Chondrocyte (in vitro differentiated cells): ENCODE measurements at regions not wholly inside any gene's neighbourhood (a gene's known extent, or its start where the extent isn't known, plus 50 kb on each side); places are given as distances from the start of the nearest gene placed in this dataset.

Experiments used
- DNase-seq: peaks from one replicate; pipeline ENCODE4 v3.0.0; 2021; ENCODE audit warnings: mixed read lengths, low spot score
- H3K27ac Mint-ChIP-seq: one replicate; pipeline ENCODE4 v1.8.0; 2021; ENCODE audit warnings: mild to moderate bottlenecking, moderate library complexity, mixed read lengths; ENCODE audit not compliant: unreplicated experiment
- H3K27me3 Mint-ChIP-seq: 2 replicates; pipeline ENCODE4 v1.8.0; 2021; ENCODE audit warnings: low read depth, mixed read lengths
- H3K36me3 Mint-ChIP-seq: 2 replicates; pipeline ENCODE4 v1.8.0; 2021; ENCODE audit warnings: low read depth, mixed read lengths
- H3K4me1 Mint-ChIP-seq: 2 replicates; pipeline ENCODE4 v1.8.0; 2021; ENCODE audit warnings: low read depth, mild to moderate bottlenecking, mixed read lengths
- H3K4me3 Mint-ChIP-seq: one replicate; pipeline ENCODE4 v1.8.0; 2021; ENCODE audit warnings: mild to moderate bottlenecking, moderate library complexity, mixed read lengths; ENCODE audit not compliant: unreplicated experiment
- H3K9me3 Mint-ChIP-seq: 2 replicates; pipeline ENCODE4 v1.8.0; 2021; ENCODE audit warnings: low read depth, mixed read lengths
- CTCF ChIP-seq: fragments of 200-600 bp; sonication (generic); IDR thresholded peaks from 2 replicates; pipeline ENCODE4 v1.5.0; 2021; ENCODE audit warnings: antibody characterized with exemption, mild to moderate bottlenecking, moderate library complexity

GRCh38 chr9:71210326-71210725 is 88.9 kb upstream of the TRPM3 start:
- Mint-ChIP-seq H3K4me1 (no peaks in the 10 kb centered on the region), H3K9me3 (peaks cover 26% of the 10 kb centered on the region), H3K36me3 (peaks cover 2% of the 10 kb centered on the region), H3K4me3 (no peak overlapping the region), H3K27ac (no peak overlapping the region), H3K27me3 (peaks cover 3% of the 10 kb centered on the region)
- no peak for TF ChIP-seq CTCF
- DNase-seq = no peak

- no peak overlapping the region for H3K27ac Mint-ChIP-seq
- H3K27me3 Mint-ChIP-seq = peaks cover 3% of the 10 kb centered on the region
- H3K4me1 Mint-ChIP-seq = no peaks in the 10 kb centered on the region
- H3K9me3 Mint-ChIP-seq = peaks cover 25% of the 10 kb centered on the region
- H3K36me3 Mint-ChIP-seq = peaks cover 2% of the 10 kb centered on the region
- no peak for DNase-seq
- no peak for TF ChIP-seq CTCF
- H3K4me3 Mint-ChIP-seq = no peak overlapping the region
Measured at GRCh38 chr9:71209890-71210289, 88.5 kb upstream of the TRPM3 start.

GRCh38 chr9:71202931-71203330 is 81.5 kb upstream of the TRPM3 start:
- Mint-ChIP-seq H3K36me3 (peaks cover 2% of the 10 kb centered on the region), H3K9me3 (peaks cover 12% of the 10 kb centered on the region), H3K4me3 (no peak overlapping the region), H3K27me3 (peaks cover 3% of the 10 kb centered on the region), H3K27ac (no peak overlapping the region), H3K4me1 (no peaks in the 10 kb centered on the region)
- no peak for TF ChIP-seq CTCF
- DNase-seq = no peak

- Mint-ChIP-seq H3K27ac (no peak overlapping the region), H3K27me3 (peaks cover 9% of the 10 kb centered on the region), H3K36me3 (no peaks in the 10 kb centered on the region), H3K9me3 (peaks cover 6% of the 10 kb centered on the region), H3K4me1 (no peaks in the 10 kb centered on the region), H3K4me3 (no peak overlapping the region)
- no peak for DNase-seq
- no peak for TF ChIP-seq CTCF
Measured at GRCh38 chr9:71191708-71192107, 70.3 kb upstream of the TRPM3 start.

GRCh38 chr9:71183251-71183650 is 61.8 kb upstream of the TRPM3 start:
- TF ChIP-seq CTCF = no peak
- no peaks in the 10 kb centered on the region for H3K9me3 Mint-ChIP-seq
- H3K36me3 Mint-ChIP-seq = no peaks in the 10 kb centered on the region
- no peak overlapping the region for H3K27ac Mint-ChIP-seq
- H3K27me3 Mint-ChIP-seq = no peaks in the 10 kb centered on the region
- DNase-seq = no peak
- no peaks in the 10 kb centered on the region for H3K4me1 Mint-ChIP-seq
- H3K4me3 Mint-ChIP-seq = no peak overlapping the region
